Erythroblast (primary cell): ENCODE measurements at regions not wholly inside any gene's neighbourhood (a gene's known extent, or its start where the extent isn't known, plus 50 kb on each side); places are given as distances from the start of the nearest gene placed in this dataset.

ENCODE experiments used
- GATA1 ChIP-seq: IDR thresholded peaks from 2 replicates; pipeline ENCODE4 v1.6.1; 2011; ENCODE audit warnings: low read depth, mild to moderate bottlenecking, control low read depth, low read length, moderate library complexity
- POLR2A ChIP-seq: IDR thresholded peaks from 2 replicates; pipeline ENCODE4 v1.6.1; 2011; ENCODE audit warnings: mild to moderate bottlenecking, low read length

GRCh38 chr1:118716775-118717174 is 271.4 kb downstream of the TBX15 start:
- TF ChIP-seq POLR2A (no peak), GATA1 (no peak)
